SK-N-SH treated with all-trans-retinoic acid at 6 μM for 48 hours (cell line): ENCODE measurements at regions not wholly inside any gene's neighbourhood (a gene's known extent, or its start where the extent isn't known, plus 50 kb on each side); places are given as distances from the start of the nearest gene placed in this dataset.

Source experiments
- ATAC-seq: fragments of 200-7000 bp; cut with Tn5 transposase; 3 replicates; pipeline ENCODE4 v1.9.1; 2020; ENCODE audit warnings: mild to moderate bottlenecking, moderate library complexity
- ARNTL ChIP-seq: fragments of 450-650 bp; formaldehyde crosslinking; IDR thresholded peaks from 2 replicates; pipeline ENCODE4 v1.5.0; 2020; ENCODE audit warnings: low read depth, mild to moderate bottlenecking, moderate library complexity, borderline replicate concordance
- BACH2 ChIP-seq: fragments of 250-450 bp; sonication (Bioruptor Pico); IDR thresholded peaks from 2 replicates; pipeline ENCODE4 v1.9.0; 2021; ENCODE audit warnings: mild to moderate bottlenecking, borderline replicate concordance
- CSDC2 ChIP-seq: fragments of 250-450 bp; sonication (Bioruptor Pico); IDR thresholded peaks from 2 replicates; pipeline ENCODE4 v1.5.0; 2020; ENCODE audit warnings: mild to moderate bottlenecking, moderate library complexity
- ESRRG ChIP-seq: fragments of 250-450 bp; sonication (Bioruptor Pico); IDR thresholded peaks from 2 replicates; pipeline ENCODE4 v1.6.1; 2021; ENCODE audit warnings: mild to moderate bottlenecking
- GLIS3 ChIP-seq: fragments of 250-450 bp; sonication (Bioruptor Pico); IDR thresholded peaks from 2 replicates; pipeline ENCODE4 v1.5.0; 2020; ENCODE audit warnings: mild to moderate bottlenecking, moderate library complexity
- ISL1 ChIP-seq: fragments of 250-450 bp; sonication (Bioruptor Pico); IDR thresholded peaks from 2 replicates; pipeline ENCODE4 v2.1.2; 2022; ENCODE audit warnings: mild to moderate bottlenecking, moderate library complexity
- OSR1 ChIP-seq: fragments of 250-450 bp; sonication (Bioruptor Pico); IDR thresholded peaks from 2 replicates; pipeline ENCODE4 v1.8.0; 2022; ENCODE audit warnings: moderate library complexity, mild to moderate bottlenecking, inconsistent platforms
- PATZ1 ChIP-seq: fragments of 250-450 bp; sonication (Bioruptor Pico); IDR thresholded peaks from 2 replicates; pipeline ENCODE4 v1.8.0; 2020; ENCODE audit warnings: mild to moderate bottlenecking, moderate library complexity, borderline replicate concordance
- POU6F1 ChIP-seq: fragments of 250-450 bp; sonication (Bioruptor Pico); IDR thresholded peaks from 2 replicates; pipeline ENCODE4 v1.8.0; 2021; ENCODE audit warnings: low read depth, mild to moderate bottlenecking, moderate library complexity, borderline replicate concordance
- PPARA ChIP-seq: fragments of 250-450 bp; sonication (Bioruptor Pico); IDR thresholded peaks from 2 replicates; pipeline ENCODE4 v1.5.0; 2020; ENCODE audit warnings: mild to moderate bottlenecking, borderline replicate concordance
- RARB ChIP-seq: fragments of 250-450 bp; sonication (Bioruptor Pico); IDR thresholded peaks from 2 replicates; pipeline ENCODE4 v1.8.0; 2021; ENCODE audit warnings: mild to moderate bottlenecking, moderate library complexity
- TCF4 ChIP-seq: fragments of 250-450 bp; sonication (Bioruptor Pico); IDR thresholded peaks from 2 replicates; pipeline ENCODE4 v1.8.0; 2021; ENCODE audit warnings: mild to moderate bottlenecking, moderate library complexity, borderline replicate concordance
- TOX ChIP-seq: fragments of 250-450 bp; sonication (Bioruptor Pico); IDR thresholded peaks from 2 replicates; pipeline ENCODE4 v1.8.0; 2021; ENCODE audit warnings: mild to moderate bottlenecking, moderate library complexity, borderline replicate concordance
- ZC3H10 ChIP-seq: fragments of 250-450 bp; sonication (Bioruptor Pico); IDR thresholded peaks from 2 replicates; pipeline ENCODE4 v1.5.1; 2021; ENCODE audit warnings: mild to moderate bottlenecking, moderate library complexity
- ZFP3 ChIP-seq: fragments of 250-450 bp; sonication (Bioruptor Pico); IDR thresholded peaks from 2 replicates; pipeline ENCODE4 v1.5.0; 2020; ENCODE audit warnings: mild to moderate bottlenecking, moderate library complexity
- ZFP30 ChIP-seq: fragments of 450-650 bp; formaldehyde crosslinking; IDR thresholded peaks from 2 replicates; pipeline ENCODE4 v1.5.0; 2022; ENCODE audit warnings: mild to moderate bottlenecking, moderate library complexity
- ZNF565 ChIP-seq: fragments of 450-650 bp; formaldehyde crosslinking; conservative IDR thresholded peaks from 2 replicates; pipeline ENCODE4 v1.5.0; 2020; ENCODE audit warnings: low read depth, mild to moderate bottlenecking, moderate library complexity
- ZNF8 ChIP-seq: fragments of 450-650 bp; formaldehyde crosslinking; IDR thresholded peaks from 2 replicates; pipeline ENCODE4 v1.5.0; 2020; ENCODE audit warnings: mild to moderate bottlenecking, moderate library complexity
- TF ChIP-seq, protein P1 (sequence below): fragments of 250-450 bp; sonication (Bioruptor Pico); IDR thresholded peaks from 2 replicates; pipeline ENCODE4 v1.5.1; 2021; ENCODE audit warnings: mild to moderate bottlenecking, moderate library complexity
- TF ChIP-seq, protein P2 (sequence below): fragments of 250-450 bp; sonication (Bioruptor Pico); IDR thresholded peaks from 2 replicates; pipeline ENCODE4 v1.5.0; 2020; ENCODE audit warnings: mild to moderate bottlenecking, moderate library complexity
- TF ChIP-seq, protein P3 (sequence below): fragments of 250-450 bp; sonication (Bioruptor Pico); IDR thresholded peaks from 2 replicates; pipeline ENCODE4 v1.5.1; 2020; ENCODE audit warnings: low read depth, mild to moderate bottlenecking, moderate library complexity

- TF ChIP-seq TOX (CRISPR knock-in tag) (no peak), ZNF8 (CRISPR knock-in tag) (no peak), RARB (CRISPR knock-in tag) (no peak), ZFP3 (CRISPR knock-in tag) (0 out of 2 replicates have a peak, but pooled peaks have one; percentile 67), PATZ1 (CRISPR knock-in tag) (no peak), ZC3H10 (CRISPR knock-in tag) (0 out of 2 replicates have a peak, but pooled peaks have one; percentile 18), ZFP30 (CRISPR knock-in tag) (no peak), ZNF565 (CRISPR knock-in tag) (no peak), BACH2 (CRISPR knock-in tag) (no peak), OSR1 (CRISPR knock-in tag) (no peak), ISL1 (CRISPR knock-in tag) (peak; percentile 88), TCF4 (CRISPR knock-in tag) (no peak), CSDC2 (no peak), ESRRG (CRISPR knock-in tag) (no peak)
- TF ChIP-seq, protein P1, sequence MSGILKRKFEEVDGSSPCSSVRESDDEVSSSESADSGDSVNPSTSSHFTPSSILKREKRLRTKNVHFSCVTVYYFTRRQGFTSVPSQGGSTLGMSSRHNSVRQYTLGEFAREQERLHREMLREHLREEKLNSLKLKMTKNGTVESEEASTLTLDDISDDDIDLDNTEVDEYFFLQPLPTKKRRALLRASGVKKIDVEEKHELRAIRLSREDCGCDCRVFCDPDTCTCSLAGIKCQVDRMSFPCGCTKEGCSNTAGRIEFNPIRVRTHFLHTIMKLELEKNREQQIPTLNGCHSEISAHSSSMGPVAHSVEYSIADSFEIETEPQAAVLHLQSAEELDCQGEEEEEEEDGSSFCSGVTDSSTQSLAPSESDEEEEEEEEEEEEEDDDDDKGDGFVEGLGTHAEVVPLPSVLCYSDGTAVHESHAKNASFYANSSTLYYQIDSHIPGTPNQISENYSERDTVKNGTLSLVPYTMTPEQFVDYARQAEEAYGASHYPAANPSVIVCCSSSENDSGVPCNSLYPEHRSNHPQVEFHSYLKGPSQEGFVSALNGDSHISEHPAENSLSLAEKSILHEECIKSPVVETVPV (CRISPR knock-in tag), result no peak
- TF ChIP-seq, protein P2, sequence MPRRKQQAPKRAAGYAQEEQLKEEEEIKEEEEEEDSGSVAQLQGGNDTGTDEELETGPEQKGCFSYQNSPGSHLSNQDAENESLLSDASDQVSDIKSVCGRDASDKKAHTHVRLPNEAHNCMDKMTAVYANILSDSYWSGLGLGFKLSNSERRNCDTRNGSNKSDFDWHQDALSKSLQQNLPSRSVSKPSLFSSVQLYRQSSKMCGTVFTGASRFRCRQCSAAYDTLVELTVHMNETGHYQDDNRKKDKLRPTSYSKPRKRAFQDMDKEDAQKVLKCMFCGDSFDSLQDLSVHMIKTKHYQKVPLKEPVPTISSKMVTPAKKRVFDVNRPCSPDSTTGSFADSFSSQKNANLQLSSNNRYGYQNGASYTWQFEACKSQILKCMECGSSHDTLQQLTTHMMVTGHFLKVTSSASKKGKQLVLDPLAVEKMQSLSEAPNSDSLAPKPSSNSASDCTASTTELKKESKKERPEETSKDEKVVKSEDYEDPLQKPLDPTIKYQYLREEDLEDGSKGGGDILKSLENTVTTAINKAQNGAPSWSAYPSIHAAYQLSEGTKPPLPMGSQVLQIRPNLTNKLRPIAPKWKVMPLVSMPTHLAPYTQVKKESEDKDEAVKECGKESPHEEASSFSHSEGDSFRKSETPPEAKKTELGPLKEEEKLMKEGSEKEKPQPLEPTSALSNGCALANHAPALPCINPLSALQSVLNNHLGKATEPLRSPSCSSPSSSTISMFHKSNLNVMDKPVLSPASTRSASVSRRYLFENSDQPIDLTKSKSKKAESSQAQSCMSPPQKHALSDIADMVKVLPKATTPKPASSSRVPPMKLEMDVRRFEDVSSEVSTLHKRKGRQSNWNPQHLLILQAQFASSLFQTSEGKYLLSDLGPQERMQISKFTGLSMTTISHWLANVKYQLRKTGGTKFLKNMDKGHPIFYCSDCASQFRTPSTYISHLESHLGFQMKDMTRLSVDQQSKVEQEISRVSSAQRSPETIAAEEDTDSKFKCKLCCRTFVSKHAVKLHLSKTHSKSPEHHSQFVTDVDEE (CRISPR knock-in tag), result no peak
- ATAC-seq, result peak; percentile 83
Observed at GRCh38 chr11:104668797-104669463, 229.3 kb downstream of the CASP12 start.

- ATAC-seq, result no peak
- TF ChIP-seq BACH2 (CRISPR knock-in tag), result no peak
- no peak for TF ChIP-seq ZC3H10 (CRISPR knock-in tag)
- no peak for TF ChIP-seq PPARA (CRISPR knock-in tag)
- TF ChIP-seq POU6F1, result no peak
Observed at GRCh38 chr11:104666624-104667023, 231.6 kb downstream of the CASP12 start.

DNA sequence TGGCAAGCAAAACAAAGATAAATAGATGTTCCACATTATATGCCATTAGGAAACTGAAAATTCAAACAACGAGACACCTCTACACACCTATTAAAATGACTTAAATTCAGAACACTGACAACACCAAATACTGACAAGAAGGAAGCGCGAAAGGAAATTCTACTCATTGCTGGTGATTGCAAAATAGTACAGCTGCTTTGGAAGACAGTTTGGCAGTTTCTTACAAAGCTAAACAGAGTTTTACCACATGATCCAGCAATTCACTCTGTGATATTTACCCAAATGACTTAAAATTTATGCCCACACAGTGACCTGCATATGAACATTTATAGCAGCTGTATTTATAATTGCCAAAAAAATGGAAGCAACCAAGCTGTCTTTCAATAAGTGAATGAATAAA lies 232.6 kb downstream of the CASP12 start:
- no peak for ATAC-seq
- no peak for TF ChIP-seq GLIS3 (CRISPR knock-in tag)
- no peak for TF ChIP-seq ESRRG (CRISPR knock-in tag)
- no peak for TF ChIP-seq ZFP30 (CRISPR knock-in tag)
- TF ChIP-seq ISL1 (CRISPR knock-in tag), result no peak
- TF ChIP-seq, protein P2 (CRISPR knock-in tag), result no peak
- no peak for TF ChIP-seq POU6F1
- no peak for TF ChIP-seq PATZ1 (CRISPR knock-in tag)
- TF ChIP-seq ZFP3 (CRISPR knock-in tag), result no peak
- TF ChIP-seq ARNTL (CRISPR knock-in tag), result no peak
- TF ChIP-seq, protein P3, sequence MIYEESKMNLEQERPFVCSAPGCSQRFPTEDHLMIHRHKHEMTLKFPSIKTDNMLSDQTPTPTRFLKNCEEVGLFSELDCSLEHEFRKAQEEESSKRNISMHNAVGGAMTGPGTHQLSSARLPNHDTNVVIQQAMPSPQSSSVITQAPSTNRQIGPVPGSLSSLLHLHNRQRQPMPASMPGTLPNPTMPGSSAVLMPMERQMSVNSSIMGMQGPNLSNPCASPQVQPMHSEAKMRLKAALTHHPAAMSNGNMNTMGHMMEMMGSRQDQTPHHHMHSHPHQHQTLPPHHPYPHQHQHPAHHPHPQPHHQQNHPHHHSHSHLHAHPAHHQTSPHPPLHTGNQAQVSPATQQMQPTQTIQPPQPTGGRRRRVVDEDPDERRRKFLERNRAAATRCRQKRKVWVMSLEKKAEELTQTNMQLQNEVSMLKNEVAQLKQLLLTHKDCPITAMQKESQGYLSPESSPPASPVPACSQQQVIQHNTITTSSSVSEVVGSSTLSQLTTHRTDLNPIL (CRISPR knock-in tag), result no peak
- no peak for TF ChIP-seq ZC3H10 (CRISPR knock-in tag)
